ENCODE measurements at regions not wholly inside any gene's neighbourhood (a gene's known extent, or its start where the extent isn't known, plus 50 kb on each side); places are given as distances from the start of the nearest gene placed in this dataset.

- TF ChIP-seq CTCF (IDR thresholded peaks at IDR 0.05) (no peak), POLR2A (IDR thresholded peaks at IDR 0.05) (no peak)
Observed at GRCh38 chr2:237205043-237205541, 119.4 kb downstream of the COPS8 start.

Measured in esophagus squamous epithelium (tissue), 4 donors.